NCI-H2227 (cell line): ENCODE measurements at regions not wholly inside any gene's neighbourhood (a gene's known extent, or its start where the extent isn't known, plus 50 kb on each side); places are given as distances from the start of the nearest gene placed in this dataset.

ENCODE experiments used
- DNase-seq: peaks from one replicate; lab custom pipeline; 2025; ENCODE audit not compliant: unreplicated experiment; lab: John Stamatoyannopoulos, UW

DNA sequence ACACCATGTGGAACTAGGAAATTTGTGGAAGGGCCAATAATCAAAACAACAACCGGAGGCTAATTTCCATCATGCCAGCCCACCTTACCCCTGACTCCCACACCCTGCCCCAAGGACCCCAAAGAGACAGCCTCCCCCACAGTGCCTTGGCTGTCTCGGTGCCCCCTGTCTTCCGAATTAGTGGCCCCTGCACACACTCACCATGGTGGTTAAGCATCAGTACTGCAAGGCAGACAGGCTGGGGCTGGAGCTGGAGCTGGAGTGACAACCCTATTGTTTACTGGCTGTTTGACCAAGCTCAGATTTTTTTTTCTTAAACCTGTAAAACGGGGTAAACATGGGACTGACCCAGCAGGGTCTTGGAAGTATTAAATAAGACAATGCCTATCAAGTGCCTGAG lies 238.0 kb downstream of the TFAP2C start:
- no peak for DNase-seq

GRCh38 chr20:56868746-56869145 lies 239.6 kb downstream of the TFAP2C start:
- DNase-seq, result no peak

- DNase-seq, result no peak
Observed at GRCh38 chr20:56870271-56870670, 241.2 kb downstream of the TFAP2C start.

DNA sequence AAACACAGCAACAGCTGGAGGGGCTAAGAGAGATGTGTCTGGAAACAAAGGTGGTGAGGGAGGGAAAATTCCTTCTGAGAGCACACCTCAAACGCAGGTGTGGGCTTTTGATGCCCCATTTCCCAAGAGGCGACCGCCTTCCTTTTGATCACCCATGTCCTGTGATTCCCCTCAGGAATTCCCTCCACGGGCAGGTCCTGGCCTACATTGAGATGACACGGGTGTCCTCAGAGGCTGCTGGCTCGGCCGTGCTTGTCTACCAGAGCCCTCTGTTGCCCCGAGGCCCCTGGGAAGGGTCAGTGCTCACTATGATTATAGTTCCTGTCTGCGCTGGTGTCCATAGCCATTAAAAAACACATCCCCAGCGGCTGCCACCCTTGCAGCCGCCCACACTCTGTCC lies 242.6 kb downstream of the TFAP2C start:
- DNase-seq, result no peak

- DNase-seq, result no peak
Observed at GRCh38 chr20:56872620-56873458, 243.7 kb downstream of the TFAP2C start.

- no peak for DNase-seq
Observed at GRCh38 chr20:56873836-56874235, 244.7 kb downstream of the TFAP2C start.

GRCh38 chr20:56875052-56875659 lies 246.1 kb downstream of the TFAP2C start:
- DNase-seq, result no peak

GRCh38 chr20:56875803-56876202 lies 246.7 kb downstream of the TFAP2C start:
- no peak for DNase-seq

DNA sequence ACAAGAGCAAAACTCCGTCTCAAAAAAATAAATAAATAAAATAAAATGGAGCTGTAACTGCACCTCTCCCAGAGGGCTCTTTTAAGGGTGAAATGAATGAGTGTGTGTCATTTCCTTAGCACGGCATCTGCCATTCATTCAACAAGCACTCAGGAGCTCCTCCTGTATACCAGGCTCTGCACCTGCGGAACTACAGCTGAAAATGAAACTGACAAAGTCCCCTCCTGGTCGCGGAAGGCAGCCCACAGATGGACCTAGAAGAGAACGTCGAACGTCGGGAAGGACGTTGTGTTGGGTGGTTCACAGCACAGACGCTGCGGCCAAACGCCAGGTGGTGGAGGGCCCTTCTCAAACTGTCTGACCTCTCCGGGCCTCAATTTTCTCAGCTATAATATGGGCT lies 256.4 kb downstream of the TFAP2C start:
- no peak for DNase-seq

- DNase-seq, result no peak
Observed at GRCh38 chr20:56890011-56890410, 260.9 kb downstream of the TFAP2C start.

GRCh38 chr20:56893226-56893917 lies 264.3 kb downstream of the TFAP2C start:
- DNase-seq, result no peak

DNA sequence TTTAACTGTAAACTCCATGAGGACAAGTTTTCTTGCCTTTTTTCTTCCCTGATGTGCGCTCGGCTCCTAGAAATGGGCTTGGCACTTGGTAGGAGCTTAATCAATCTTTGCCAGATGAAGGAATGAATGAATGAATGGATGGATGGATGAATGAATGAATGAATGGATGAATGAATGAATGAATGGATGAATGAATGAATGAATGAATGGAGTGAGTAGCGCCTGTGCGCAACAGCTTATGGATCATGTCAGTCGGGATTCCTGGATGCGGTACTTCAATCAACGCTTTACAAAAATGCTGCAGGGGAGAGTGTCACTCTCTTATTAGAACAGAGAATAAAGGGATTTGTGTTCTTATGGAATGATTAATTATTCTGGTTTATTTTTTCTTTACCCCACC lies 267.3 kb downstream of the TFAP2C start:
- no peak for DNase-seq

DNA sequence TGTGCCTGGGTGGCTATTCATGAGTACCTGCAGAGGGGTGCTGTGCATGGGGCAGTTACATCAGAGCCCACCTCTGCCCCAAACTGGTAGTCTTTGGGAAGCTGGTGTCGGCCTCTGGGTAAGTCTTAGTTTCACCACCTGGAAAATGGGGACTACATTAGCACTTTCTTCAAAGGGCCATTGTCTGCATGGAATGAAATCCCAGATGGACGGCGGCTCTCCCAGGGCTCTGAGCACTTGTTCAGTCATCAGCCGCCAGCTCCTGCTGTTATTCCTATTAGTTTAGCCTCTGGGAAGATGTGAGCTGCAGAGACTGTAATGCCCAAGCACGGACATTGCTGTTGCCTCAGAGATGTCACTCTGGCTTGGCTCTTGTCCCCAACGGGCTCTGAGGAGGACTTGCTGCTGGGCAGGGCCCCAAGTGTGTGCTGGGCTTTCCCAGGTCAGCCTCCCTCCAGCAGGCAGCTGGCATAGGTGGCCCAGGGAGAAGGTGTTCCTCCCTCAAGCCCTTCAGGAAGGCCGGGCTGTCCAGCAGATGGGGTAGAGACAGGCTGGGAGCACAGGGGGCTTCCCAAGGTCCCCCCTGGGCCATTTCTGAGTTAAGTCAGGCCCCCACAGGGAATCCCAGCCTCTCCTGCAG lies 268.3 kb downstream of the TFAP2C start:
- no peak for DNase-seq

DNA sequence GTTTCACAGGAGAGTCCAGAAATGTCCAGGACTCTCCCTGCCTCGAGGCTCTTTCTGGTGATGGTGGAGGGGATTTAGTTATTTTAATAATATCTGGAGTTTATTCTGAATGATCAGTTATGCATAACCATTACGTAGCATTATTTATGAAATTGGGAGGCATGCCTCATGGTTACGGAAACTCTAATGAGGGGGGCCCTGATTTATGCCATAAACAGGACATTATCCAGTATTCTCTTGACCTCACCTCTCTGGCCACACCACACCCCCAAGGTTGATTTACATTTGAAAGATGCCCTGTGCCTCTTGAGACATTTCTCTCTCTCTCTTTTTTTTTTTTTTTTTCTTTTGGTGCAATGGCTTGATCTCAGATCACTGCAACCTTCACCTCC lies 268.8 kb downstream of the TFAP2C start:
- DNase-seq, result no peak

DNA sequence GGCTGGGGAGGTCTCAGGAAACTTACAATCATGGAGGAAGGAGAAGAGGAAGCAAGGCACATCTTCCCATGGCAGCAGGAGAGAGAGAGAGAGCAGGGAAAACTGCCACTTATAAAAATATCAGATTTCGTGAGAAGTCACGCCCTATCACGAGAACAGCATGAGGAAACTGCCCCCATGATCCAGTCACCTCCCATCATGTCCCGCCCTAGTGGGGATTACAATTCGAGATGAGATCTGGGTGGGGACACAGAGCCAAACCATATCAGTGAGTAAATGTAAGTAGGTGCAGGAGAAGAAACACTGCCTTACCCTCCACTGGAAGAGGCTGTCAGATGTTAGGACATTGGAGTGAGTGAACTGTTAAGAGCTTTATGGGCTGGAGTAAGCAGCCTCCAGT lies 270.4 kb downstream of the TFAP2C start:
- DNase-seq, result no peak

- no peak for DNase-seq
Observed at GRCh38 chr20:56900252-56900651, 271.1 kb downstream of the TFAP2C start.

GRCh38 chr20:56903421-56903820 lies 274.3 kb downstream of the TFAP2C start:
- no peak for DNase-seq

DNA sequence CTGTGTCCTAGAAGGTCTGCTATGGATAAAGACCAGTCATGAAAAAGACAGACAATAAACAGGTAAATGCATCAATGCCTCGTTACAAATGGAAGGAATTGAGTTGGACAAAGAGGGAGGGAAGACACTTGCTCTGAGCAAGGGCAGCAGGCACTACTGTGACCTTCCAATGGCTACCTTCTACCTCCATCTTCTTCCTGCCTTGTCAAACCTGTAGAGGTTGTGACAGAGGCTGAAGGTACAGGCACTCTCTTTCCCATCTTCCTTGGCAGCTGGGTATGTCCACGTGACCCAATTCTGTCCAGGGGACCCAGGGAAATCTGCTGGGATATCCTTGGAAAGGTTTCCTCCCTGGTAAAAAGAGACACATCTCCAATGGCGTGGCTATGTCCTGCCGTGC lies 274.8 kb downstream of the TFAP2C start:
- DNase-seq, result no peak

GRCh38 chr20:56909918-56910714 lies 281.0 kb downstream of the TFAP2C start:
- DNase-seq, result no peak

DNA sequence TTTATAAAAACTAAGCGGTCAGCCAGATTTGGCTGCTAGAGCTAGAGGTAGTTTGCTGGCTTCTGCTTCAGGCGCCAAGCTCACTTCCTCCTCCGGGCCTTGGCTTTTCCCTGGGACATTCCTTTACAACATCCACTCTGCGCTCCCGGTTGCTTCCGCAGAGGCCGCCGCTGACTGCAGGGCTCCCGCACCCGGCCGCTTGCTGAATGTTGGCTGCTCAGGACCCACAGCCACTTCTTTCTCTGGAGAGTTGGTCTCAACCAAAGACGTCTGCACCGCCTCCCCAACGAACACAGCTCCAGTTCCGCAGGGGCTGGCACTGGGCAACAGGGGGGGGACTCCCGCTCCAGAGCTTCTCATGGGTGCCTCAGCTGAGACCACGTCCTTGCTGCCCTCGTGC lies 282.8 kb downstream of the TFAP2C start:
- DNase-seq, result no peak

DNA sequence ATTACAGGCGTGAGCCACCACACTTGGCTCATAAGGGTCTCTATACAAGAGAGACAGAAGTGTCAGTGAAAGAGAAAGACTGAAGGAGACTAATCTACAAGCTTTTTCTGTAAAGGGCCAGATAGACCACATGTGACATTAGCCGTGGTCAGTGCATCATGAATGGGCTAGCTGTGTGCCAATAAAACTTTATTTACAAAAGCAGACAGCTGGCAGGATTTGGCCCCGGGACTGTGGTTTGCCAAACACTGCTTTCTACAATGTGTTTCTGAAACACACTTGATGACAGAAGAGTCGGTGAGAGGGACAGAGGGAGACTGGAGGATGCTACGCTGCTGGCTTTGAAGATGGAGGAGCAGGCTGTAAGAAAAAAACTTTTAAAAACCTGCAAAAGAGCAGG lies 285.4 kb downstream of the TFAP2C start:
- no peak for DNase-seq
